HEK293 (cell line): ENCODE measurements at regions not wholly inside any gene's neighbourhood (a gene's known extent, or its start where the extent isn't known, plus 50 kb on each side); places are given as distances from the start of the nearest gene placed in this dataset.

Experiments used
- YY1 ChIP-seq: fragments of 450-650 bp; formaldehyde crosslinking; IDR thresholded peaks from 2 replicates; pipeline ENCODE4 v1.5.1; 2018; ENCODE audit warnings: missing biosample characterization, missing genetic modification characterization
- ZBTB20 ChIP-seq: fragments of 450-650 bp; formaldehyde crosslinking; IDR thresholded peaks from 2 replicates; pipeline ENCODE4 v1.5.1; 2016; ENCODE audit warnings: missing biosample characterization, missing genetic modification characterization
- ZNF214 ChIP-seq: fragments of 450-650 bp; formaldehyde crosslinking; IDR thresholded peaks from 2 replicates; pipeline ENCODE4 v1.5.1; 2017; ENCODE audit warnings: missing biosample characterization, mild to moderate bottlenecking, missing genetic modification characterization, borderline replicate concordance
- ZNF223 ChIP-seq: fragments of 450-650 bp; formaldehyde crosslinking; IDR thresholded peaks from 2 replicates; pipeline ENCODE4 v1.5.1; 2016; ENCODE audit warnings: missing biosample characterization, missing genetic modification characterization
- ZNF423 ChIP-seq: fragments of 450-650 bp; formaldehyde crosslinking; IDR thresholded peaks from 2 replicates; pipeline ENCODE4 v1.5.1; 2016; ENCODE audit warnings: missing biosample characterization, missing genetic modification characterization
- ZNF449 ChIP-seq: fragments of 450-650 bp; formaldehyde crosslinking; IDR thresholded peaks from 2 replicates; pipeline ENCODE4 v1.5.1; 2017; ENCODE audit warnings: missing biosample characterization, mild to moderate bottlenecking, missing genetic modification characterization, moderate library complexity
- ZNF530 ChIP-seq: fragments of 450-650 bp; formaldehyde crosslinking; IDR thresholded peaks from 2 replicates; pipeline ENCODE4 v1.5.1; 2016; ENCODE audit warnings: low read depth, missing biosample characterization, missing genetic modification characterization
- ZNF830 ChIP-seq: fragments of 450-650 bp; IDR thresholded peaks from 2 replicates; pipeline ENCODE4 v1.5.0; 2018; ENCODE audit warnings: missing biosample characterization, missing genetic modification characterization, low read depth, mild to moderate bottlenecking, moderate library complexity
- ZSCAN16 ChIP-seq: fragments of 450-650 bp; formaldehyde crosslinking; IDR thresholded peaks from 2 replicates; pipeline ENCODE4 v1.5.1; 2016; ENCODE audit warnings: missing biosample characterization, missing genetic modification characterization
- TF ChIP-seq, protein P1 (sequence below): fragments of 450-650 bp; formaldehyde crosslinking; IDR thresholded peaks from 2 replicates; pipeline ENCODE4 v1.5.1; 2016; ENCODE audit warnings: missing biosample characterization, missing genetic modification characterization

DNA sequence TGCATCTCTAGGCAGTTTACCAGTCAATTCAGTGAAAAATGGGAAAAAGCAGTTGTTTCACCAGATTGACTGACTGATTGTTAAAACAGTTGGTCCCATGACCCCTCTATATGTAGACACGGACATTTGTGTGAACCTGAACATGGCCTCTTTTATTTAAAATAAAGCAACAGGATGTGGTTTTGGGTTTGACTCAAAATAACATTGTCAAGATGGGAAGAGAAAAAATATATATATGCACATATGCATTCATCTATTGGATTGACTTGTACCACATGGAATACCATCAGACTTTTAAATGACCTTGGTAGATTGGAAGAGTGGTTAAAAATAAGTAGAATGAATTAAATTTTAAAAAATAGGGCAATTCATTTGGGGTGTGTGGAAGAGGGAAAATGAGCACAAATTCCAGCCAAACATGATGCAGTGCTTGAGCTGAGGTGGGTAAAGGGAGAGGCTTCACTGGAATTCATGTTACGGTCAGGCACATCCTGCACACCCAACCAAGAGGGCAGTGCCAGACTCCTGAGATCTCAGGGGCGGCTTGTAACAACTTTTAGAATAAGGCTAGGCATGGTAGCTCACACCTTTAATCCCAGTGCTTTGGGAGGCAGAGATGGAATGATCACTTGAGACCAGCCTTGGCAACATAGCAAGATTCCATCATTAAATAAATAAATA is 560.7 kb upstream of the TENM3 start:
- TF ChIP-seq ZNF423 (tag by site-specific recombination) (no peak), YY1 (no peak), ZNF223 (tag by site-specific recombination) (no peak), ZNF449 (tag by site-specific recombination) (no peak), ZNF530 (tag by site-specific recombination) (no peak), ZNF830 (no peak), ZBTB20 (tag by site-specific recombination) (no peak), ZSCAN16 (tag by site-specific recombination) (no peak), ZNF214 (tag by site-specific recombination) (no peak)
- TF ChIP-seq, protein P1, sequence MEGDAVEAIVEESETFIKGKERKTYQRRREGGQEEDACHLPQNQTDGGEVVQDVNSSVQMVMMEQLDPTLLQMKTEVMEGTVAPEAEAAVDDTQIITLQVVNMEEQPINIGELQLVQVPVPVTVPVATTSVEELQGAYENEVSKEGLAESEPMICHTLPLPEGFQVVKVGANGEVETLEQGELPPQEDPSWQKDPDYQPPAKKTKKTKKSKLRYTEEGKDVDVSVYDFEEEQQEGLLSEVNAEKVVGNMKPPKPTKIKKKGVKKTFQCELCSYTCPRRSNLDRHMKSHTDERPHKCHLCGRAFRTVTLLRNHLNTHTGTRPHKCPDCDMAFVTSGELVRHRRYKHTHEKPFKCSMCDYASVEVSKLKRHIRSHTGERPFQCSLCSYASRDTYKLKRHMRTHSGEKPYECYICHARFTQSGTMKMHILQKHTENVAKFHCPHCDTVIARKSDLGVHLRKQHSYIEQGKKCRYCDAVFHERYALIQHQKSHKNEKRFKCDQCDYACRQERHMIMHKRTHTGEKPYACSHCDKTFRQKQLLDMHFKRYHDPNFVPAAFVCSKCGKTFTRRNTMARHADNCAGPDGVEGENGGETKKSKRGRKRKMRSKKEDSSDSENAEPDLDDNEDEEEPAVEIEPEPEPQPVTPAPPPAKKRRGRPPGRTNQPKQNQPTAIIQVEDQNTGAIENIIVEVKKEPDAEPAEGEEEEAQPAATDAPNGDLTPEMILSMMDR, result no peak
